DOHH2 (cell line): ENCODE measurements at regions not wholly inside any gene's neighbourhood (a gene's known extent, or its start where the extent isn't known, plus 50 kb on each side); places are given as distances from the start of the nearest gene placed in this dataset.

Experiments
- H3F3A ChIP-seq: fragments of 200-600 bp; sonication (generic), shearing (Covaris generic); 2 replicates; pipeline ENCODE4 v1.6.0; 2016; ENCODE audit warnings: antibody characterized with exemption, mild to moderate bottlenecking; ENCODE audit not compliant: control insufficient read depth, insufficient read depth
- H3K27ac ChIP-seq: fragments of 200-600 bp; sonication (generic); 2 replicates; pipeline ENCODE4 v1.5.1; 2014; ENCODE audit warnings: low read depth, mild to moderate bottlenecking, low read length, moderate library complexity
- H3K27me3 ChIP-seq: fragments of 200-600 bp; sonication (generic); 2 replicates; pipeline ENCODE4 v1.6.1; 2014; ENCODE audit warnings: mild to moderate bottlenecking, low read length, mixed read lengths; ENCODE audit not compliant: control insufficient read depth
- H3K36me3 ChIP-seq: fragments of 200-600 bp; sonication (generic); 2 replicates; pipeline ENCODE4 v1.6.1; 2014; ENCODE audit warnings: mild to moderate bottlenecking, low read length, moderate library complexity, mixed read lengths; ENCODE audit not compliant: control insufficient read depth
- H3K4me1 ChIP-seq: fragments of 200-600 bp; sonication (generic); 2 replicates; pipeline ENCODE4 v1.6.1; 2014; ENCODE audit warnings: mild to moderate bottlenecking, low read length, mixed read lengths; ENCODE audit not compliant: control insufficient read depth
- H3K4me2 ChIP-seq: fragments of 200-600 bp; sonication (generic); 2 replicates; pipeline ENCODE4 v1.6.0; 2014; ENCODE audit warnings: mild to moderate bottlenecking, low read length, moderate library complexity
- H3K4me3 ChIP-seq: fragments of 200-600 bp; sonication (generic); 2 replicates; pipeline ENCODE4 v1.5.1; 2014; ENCODE audit warnings: mild to moderate bottlenecking, low read length, mixed read lengths
- H3K79me2 ChIP-seq: fragments of 200-600 bp; sonication (generic); 2 replicates; pipeline ENCODE4 v1.6.1; 2014; ENCODE audit warnings: mild to moderate bottlenecking, low read length, mixed read lengths; ENCODE audit not compliant: control insufficient read depth
- H3K9me2 ChIP-seq: fragments of 200-600 bp; sonication (generic); replicated peaks from 2 replicates; pipeline ENCODE4 v1.6.1; 2014; ENCODE audit warnings: mild to moderate bottlenecking, low read length, mixed read lengths; ENCODE audit not compliant: control insufficient read depth
- H3K9me3 ChIP-seq: fragments of 200-600 bp; sonication (generic); 2 replicates; pipeline ENCODE4 v1.6.1; 2014; ENCODE audit warnings: antibody characterized with exemption, low read length, mixed read lengths; ENCODE audit not compliant: control insufficient read depth, insufficient read depth
- H4K20me1 ChIP-seq: fragments of 200-600 bp; sonication (generic); 2 replicates; pipeline ENCODE4 v1.6.0; 2014; ENCODE audit warnings: low read depth, mild to moderate bottlenecking, antibody characterized with exemption, low read length, moderate library complexity; ENCODE audit not compliant: control insufficient read depth, insufficient read depth
- CTCF ChIP-seq: fragments of 200-600 bp; sonication (generic); IDR thresholded peaks from one replicate; pipeline ENCODE4 v1.5.1; 2014; ENCODE audit warnings: antibody characterized with exemption, mild to moderate bottlenecking, low read depth, low read length; ENCODE audit not compliant: poor library complexity, severe bottlenecking
- EZH2phosphoT487 ChIP-seq: fragments of 200-600 bp; sonication (generic); IDR thresholded peaks from 2 replicates; pipeline ENCODE4 v1.6.1; 2017; ENCODE audit warnings: borderline replicate concordance, mild to moderate bottlenecking, antibody characterized with exemption, low read length, moderate library complexity, mixed read lengths

GRCh38 chr6:104349191-104349590, 510.5 kb downstream of the HACE1 start:
- Histone ChIP-seq H3K4me3 (no peak overlapping the region), H3K4me1 (no peaks in the 10 kb centered on the region), H3K9me2 (no peaks in the 10 kb centered on the region), H3F3A (no peaks in the 10 kb centered on the region), H3K4me2 (no peak overlapping the region), H3K36me3 (no peaks in the 10 kb centered on the region), H4K20me1 (no peaks in the 10 kb centered on the region), H3K27me3 (no peaks in the 10 kb centered on the region), H3K27ac (no peak overlapping the region), H3K9me3 (no peaks in the 10 kb centered on the region), H3K79me2 (no peaks in the 10 kb centered on the region)
- no peak for TF ChIP-seq CTCF
- TF ChIP-seq EZH2phosphoT487: no peak

- H3K4me2 ChIP-seq: no peak overlapping the region
- no peaks in the 10 kb centered on the region for H3K4me1 ChIP-seq
- H4K20me1 ChIP-seq: no peaks in the 10 kb centered on the region
- H3K27ac ChIP-seq: no peak overlapping the region
- no peak overlapping the region for H3K4me3 ChIP-seq
- TF ChIP-seq EZH2phosphoT487: no peak
- H3K9me3 ChIP-seq: no peaks in the 10 kb centered on the region
- H3K36me3 ChIP-seq: no peaks in the 10 kb centered on the region
- H3K9me2 ChIP-seq: no peaks in the 10 kb centered on the region
- no peaks in the 10 kb centered on the region for H3K79me2 ChIP-seq
- no peaks in the 10 kb centered on the region for H3F3A ChIP-seq
- no peaks in the 10 kb centered on the region for H3K27me3 ChIP-seq
Measured at GRCh38 chr6:104344223-104344622, 515.5 kb downstream of the HACE1 start.

- Histone ChIP-seq H3K4me1 (no peaks in the 10 kb centered on the region), H3K9me3 (no peaks in the 10 kb centered on the region), H3K79me2 (no peaks in the 10 kb centered on the region), H3K27me3 (no peaks in the 10 kb centered on the region), H3K4me3 (no peak overlapping the region), H3K9me2 (no peaks in the 10 kb centered on the region), H3K36me3 (no peaks in the 10 kb centered on the region), H3F3A (no peaks in the 10 kb centered on the region), H3K27ac (no peak overlapping the region), H3K4me2 (no peak overlapping the region), H4K20me1 (no peaks in the 10 kb centered on the region)
- no peak for TF ChIP-seq EZH2phosphoT487
- TF ChIP-seq CTCF: no peak
Measured at GRCh38 chr6:104332364-104332763, 527.4 kb downstream of the HACE1 start.

GRCh38 chr6:104326173-104327001, 533.3 kb downstream of the HACE1 start:
- Histone ChIP-seq H3K79me2 (no peaks in the 10 kb centered on the region), H3F3A (no peaks in the 10 kb centered on the region), H3K9me3 (no peaks in the 10 kb centered on the region), H3K27ac (no peak overlapping the region), H3K36me3 (no peaks in the 10 kb centered on the region), H3K4me3 (no peak overlapping the region), H4K20me1 (no peaks in the 10 kb centered on the region), H3K27me3 (0 out of 2 replicates have a peak, but pooled peaks cover 3% of the 10 kb centered on the region), H3K4me2 (no peak overlapping the region), H3K4me1 (no peaks in the 10 kb centered on the region), H3K9me2 (no peaks in the 10 kb centered on the region)
- no peak for TF ChIP-seq CTCF
